NCI-H2171 treated with DMSO at 0.1 percent for 48 hours (cell line): ENCODE measurements at regions not wholly inside any gene's neighbourhood (a gene's known extent, or its start where the extent isn't known, plus 50 kb on each side); places are given as distances from the start of the nearest gene placed in this dataset.

ENCODE experiments used
- DNase-seq: peaks from one replicate; lab custom pipeline; 2025; lab: John Stamatoyannopoulos, UW

DNA sequence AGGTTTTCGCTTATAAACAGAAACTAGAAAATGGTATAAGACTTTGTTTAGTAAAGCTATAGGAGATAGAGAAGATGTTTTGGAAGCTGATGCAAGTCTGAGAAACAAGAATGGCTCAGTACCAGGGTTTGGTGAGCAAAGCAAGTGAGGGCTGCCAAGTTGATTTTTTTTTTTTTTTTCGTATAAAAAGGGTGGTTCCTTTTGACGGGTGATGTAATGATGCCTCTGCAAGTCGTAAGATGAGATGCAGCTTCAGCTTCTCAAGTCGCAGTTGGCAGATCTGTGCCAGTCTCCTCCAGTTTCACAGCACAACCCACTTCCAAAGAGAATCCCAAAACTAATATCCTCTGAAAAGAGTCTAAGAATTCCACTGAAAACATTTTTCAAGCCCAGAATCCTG is 252.8 kb upstream of the CDH4 start:
- DNase-seq, result no peak

DNA sequence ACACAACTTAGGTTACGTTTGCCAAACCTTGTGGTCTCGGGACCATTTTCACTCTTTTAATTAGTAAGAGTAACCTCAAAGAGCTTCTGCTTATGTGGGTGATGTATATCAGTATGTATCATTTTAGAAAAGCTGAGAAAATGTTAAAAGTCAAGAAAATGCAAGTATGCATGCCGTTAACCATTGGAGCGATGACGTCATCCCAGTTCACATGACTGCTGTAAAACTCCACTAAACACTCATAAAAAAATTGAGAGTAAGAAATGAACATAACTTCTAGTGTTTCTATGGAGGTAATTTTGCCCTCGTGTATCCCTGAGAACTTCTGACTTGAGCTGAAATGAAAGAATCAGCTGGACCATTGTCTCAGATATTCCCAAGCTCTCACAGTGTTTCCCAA is 250.0 kb upstream of the CDH4 start:
- no peak for DNase-seq

GRCh38 chr20:61014491-61014890 is 237.6 kb upstream of the CDH4 start:
- no peak for DNase-seq

DNA sequence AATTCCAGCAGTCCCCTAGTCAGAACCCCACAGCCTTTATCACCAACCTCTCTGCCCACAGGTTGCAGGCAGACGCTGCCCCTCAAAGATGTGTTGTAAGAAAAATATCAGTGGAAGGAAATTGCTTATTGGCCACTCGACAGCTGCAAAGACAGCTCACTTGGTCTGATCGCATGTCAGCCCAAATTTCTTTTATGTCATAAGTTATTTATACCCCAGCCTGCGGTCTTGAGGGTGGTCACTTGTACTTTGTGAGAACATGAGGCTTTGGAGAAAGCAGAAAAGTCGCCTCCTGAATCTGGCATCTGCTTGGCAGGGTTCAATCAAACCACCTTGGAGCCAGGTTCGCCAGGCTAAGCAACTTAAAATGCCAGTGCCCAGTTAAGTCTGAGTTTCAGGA is 236.5 kb upstream of the CDH4 start:
- no peak for DNase-seq

- no peak for DNase-seq
Measured at GRCh38 chr20:61019322-61019721, 232.7 kb upstream of the CDH4 start.

GRCh38 chr20:61023612-61024011 is 228.4 kb upstream of the CDH4 start:
- DNase-seq, result no peak

DNA sequence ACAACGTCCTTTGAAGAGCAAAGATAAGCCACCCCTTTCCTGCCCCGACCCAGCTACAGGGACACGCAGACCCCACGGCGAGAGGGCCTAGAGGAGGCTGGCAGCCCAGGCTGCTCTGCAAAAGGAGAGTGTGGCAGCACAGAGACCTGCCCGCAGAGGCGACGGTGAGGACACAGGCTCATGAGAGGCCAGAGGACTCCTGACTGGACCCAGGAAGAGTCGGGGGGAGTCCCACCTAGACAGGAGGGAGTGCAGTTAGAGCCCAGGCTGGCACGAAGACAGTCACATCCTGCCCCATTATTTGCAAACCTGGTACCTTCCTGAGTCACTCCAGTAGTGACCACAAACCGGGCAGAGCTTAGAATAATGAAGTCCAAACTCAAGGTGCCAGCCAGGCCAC is 227.7 kb upstream of the CDH4 start:
- DNase-seq, result no peak

GRCh38 chr20:61025536-61025935 is 226.5 kb upstream of the CDH4 start:
- DNase-seq, result no peak

DNA sequence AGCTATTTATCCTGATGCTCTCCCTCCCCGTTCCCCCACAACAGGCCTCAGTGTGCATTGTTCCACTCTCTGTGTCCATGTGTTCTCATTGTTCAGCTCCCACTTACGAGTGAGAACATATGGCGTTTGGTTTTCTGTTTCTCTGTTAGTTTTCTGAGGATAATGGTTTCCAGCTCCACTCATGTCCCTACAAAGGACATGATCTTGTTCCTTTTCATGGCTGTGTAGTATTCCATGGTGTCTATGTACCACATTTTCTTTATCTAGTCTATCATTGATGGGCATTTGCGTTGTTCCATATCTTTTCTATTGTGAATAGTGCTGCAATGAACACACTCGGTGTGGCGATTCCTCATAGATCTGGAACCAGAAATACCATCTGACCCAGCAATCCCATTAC is 225.9 kb upstream of the CDH4 start:
- DNase-seq, result no peak

DNA sequence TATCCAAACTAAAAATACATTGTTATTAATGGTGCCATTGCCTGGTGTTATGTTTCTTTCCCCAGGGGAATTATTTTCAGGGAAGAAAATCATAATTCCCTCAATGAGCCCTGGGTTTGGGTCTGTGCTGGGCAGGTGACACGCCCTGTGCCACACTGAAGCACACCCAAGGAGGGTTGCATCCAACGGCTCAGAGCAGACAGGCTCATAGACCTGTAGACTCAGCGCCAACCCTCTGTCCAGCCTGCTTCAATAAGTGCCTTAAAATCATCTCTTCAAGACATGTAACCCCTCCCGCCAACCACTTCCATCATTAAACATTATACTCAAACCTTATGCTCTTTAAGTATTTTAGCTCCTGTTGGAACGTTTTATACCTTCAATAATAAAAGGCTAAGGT is 225.3 kb upstream of the CDH4 start:
- DNase-seq, result no peak

GRCh38 chr20:61027218-61027617 is 224.8 kb upstream of the CDH4 start:
- DNase-seq, result no peak

GRCh38 chr20:61030130-61030529 is 221.9 kb upstream of the CDH4 start:
- DNase-seq, result no peak

- no peak for DNase-seq
Measured at GRCh38 chr20:61031101-61031830, 220.8 kb upstream of the CDH4 start.

GRCh38 chr20:61037498-61037897 is 214.6 kb upstream of the CDH4 start:
- DNase-seq, result no peak

DNA sequence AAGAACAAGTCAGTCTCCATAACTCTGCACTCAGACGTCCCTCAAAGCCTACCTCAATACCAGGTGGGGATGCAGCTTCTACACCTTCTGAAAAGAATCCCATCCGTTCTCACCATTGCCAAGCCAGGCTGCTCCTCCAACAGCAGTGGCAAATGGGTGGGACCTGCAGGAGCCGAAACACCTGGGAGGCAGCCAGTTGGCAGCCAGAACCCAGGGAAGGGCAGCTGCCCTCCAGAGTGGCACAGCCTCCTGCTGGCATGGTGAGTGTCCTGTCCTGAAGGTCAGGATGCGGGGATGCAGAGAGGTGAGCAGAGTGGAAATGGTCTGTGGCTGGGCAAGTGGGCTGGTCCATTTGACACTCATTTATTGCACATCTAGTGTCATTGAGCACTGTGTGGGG is 210.6 kb upstream of the CDH4 start:
- DNase-seq, result no peak

- DNase-seq, result no peak
Measured at GRCh38 chr20:61042506-61043385, 209.3 kb upstream of the CDH4 start.

DNA sequence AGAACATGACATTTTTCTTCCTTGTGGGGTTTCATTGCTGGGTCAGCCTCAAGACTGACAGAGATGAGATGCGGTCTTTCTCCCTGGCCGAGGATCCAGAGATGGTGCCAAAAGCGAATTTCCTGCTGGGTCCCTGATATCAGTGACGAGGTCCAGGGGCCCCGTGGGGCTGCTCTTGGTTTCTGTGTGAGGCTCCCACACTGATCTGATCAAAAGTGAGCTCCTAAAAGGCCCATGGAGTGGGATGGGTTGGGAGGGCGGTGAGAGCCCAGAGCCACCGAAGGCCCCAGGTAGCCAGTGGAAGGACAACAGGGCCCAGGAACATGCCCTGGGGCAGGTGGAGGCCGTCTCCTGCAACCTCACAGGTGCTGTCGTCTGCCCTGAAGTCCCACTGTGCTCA is 208.4 kb upstream of the CDH4 start:
- no peak for DNase-seq

DNA sequence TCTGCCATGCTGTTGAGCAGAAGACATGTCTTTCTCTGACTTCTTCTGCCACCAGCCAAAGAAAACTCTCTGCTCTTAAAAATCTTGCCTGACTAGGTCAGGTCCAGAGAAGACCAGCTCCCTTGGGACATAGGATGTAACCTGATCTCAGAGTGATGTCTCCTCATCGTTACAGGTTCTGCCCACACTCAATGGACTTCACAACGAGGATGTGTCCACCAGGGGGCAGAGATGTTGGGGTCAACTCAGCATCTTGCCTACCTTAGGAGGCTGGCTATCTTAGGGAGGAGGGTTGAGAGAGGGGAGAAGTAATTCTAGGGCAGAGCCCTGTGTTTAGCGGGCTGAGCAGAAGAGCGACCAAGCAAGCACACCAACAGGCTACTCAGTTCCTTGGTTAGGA is 207.6 kb upstream of the CDH4 start:
- no peak for DNase-seq

GRCh38 chr20:61045091-61045490 is 207.0 kb upstream of the CDH4 start:
- DNase-seq, result no peak

DNA sequence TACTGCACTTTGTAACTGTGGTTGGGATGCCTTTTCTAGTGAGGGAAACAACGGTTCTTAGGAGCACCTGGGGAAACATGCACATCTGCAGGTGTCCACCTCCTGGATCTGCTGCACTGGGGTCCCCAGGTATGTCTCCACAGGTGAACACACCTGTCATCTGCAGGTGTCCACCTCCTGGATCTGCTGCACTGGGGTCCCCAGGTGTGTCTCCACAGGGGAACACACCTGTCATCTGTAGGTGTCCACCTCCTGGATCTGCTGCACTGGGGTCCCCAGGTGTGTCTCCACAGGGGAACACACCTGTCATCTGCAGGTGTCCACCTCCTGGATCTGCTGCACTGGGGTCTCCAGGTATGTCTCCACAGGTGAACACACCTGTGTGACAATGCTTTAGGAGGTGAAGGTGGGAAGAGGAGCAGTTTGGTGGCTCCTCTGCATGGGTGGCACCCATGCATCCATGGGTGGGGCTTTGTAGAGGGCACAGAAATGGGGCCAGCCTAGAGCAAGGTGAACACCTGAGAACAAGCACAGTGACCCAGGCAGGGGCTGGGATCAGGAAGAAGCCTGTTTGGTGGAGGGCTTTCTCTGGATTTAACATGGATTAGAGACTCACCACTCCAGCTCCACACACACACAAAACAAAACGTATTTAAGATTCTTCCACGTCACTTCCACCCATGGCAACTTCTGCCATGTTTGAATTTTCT is 206.0 kb upstream of the CDH4 start:
- DNase-seq, result no peak

- no peak for DNase-seq
Measured at GRCh38 chr20:61046721-61047351, 205.2 kb upstream of the CDH4 start.

- no peak for DNase-seq
Measured at GRCh38 chr20:61047515-61047914, 204.5 kb upstream of the CDH4 start.
